Ovary (tissue), 7 donors: ENCODE measurements at regions not wholly inside any gene's neighbourhood (a gene's known extent, or its start where the extent isn't known, plus 50 kb on each side); places are given as distances from the start of the nearest gene placed in this dataset.

ENCODE experiments used
- DNase-seq, 5 donors: peaks; one replicate each; pipeline ENCODE4 v3.0.0-alpha.2; 2019 to 2020
- H3K27ac ChIP-seq, 2 donors: fragments of 200-600 bp; one replicate each; pipeline versions ENCODE4 v1.5.1 to v1.8.0; 2019 to 2022
- H3K27me3 ChIP-seq: fragments of 200-600 bp; one replicate; pipeline ENCODE4 v1.8.0; 2022
- H3K36me3 ChIP-seq: fragments of 200-600 bp; sonication (generic); one replicate; pipeline ENCODE4 v1.5.1; 2019
- H3K4me1 ChIP-seq: one replicate; pipeline ENCODE4 v1.8.1; 2013; ENCODE audit warnings: mild to moderate bottlenecking, moderate library complexity; ENCODE audit not compliant: insufficient read depth
- H3K4me3 ChIP-seq: fragments of 200-600 bp; sonication (generic); one replicate; pipeline ENCODE4 v1.5.1; 2017
- H3K9me3 ChIP-seq, 2 donors: fragments of 200-600 bp in 1 of 2; sonication (generic) in 1 of 2; one replicate each; pipeline versions ENCODE4 v1.5.1 to v1.8.1; 2013 to 2019; ENCODE audit warnings: mild to moderate bottlenecking in 1 of 2, moderate library complexity in 1 of 2
- CTCF ChIP-seq, 3 donors: fragments of 450-650 bp in 2 of 3; fragments of 200-600 bp in 1 of 3; IDR thresholded peaks; one replicate each; pipeline versions ENCODE4 v1.5.1 to v1.8.0; 2016 to 2022; ENCODE audit warnings: antibody characterized with exemption in 3 of 3, mild to moderate bottlenecking in 1 of 3
- EP300 ChIP-seq: sonication (generic); formaldehyde crosslinking; IDR thresholded peaks from one replicate; pipeline ENCODE4 v1.6.1; 2017; ENCODE audit warnings: antibody characterized with exemption
- POLR2A ChIP-seq: fragments of 450-650 bp; IDR thresholded peaks from one replicate; pipeline ENCODE4 v1.6.1; 2017; ENCODE audit warnings: antibody characterized with exemption, mild to moderate bottlenecking, moderate library complexity
- WGBS, 3 donors: extraction: QIAGEN DNeasy Blood & Tissue Kit in 1 of 3; methylation state at CpG; one replicate each; pipeline versions ENCODE4 v1.1.5 to v1.1.7; 2013 to 2017; 5-methylcytosine and 5-hydroxymethylcytosine counted together
- intact Hi-C, 4 donors: fragments of 100-400 bp; cut with DNase I; formaldehyde crosslinking; loops; one replicate each; pipeline versions ENCODE4 v1.11.0 to v1.15.1; 2022 to 2023
- donor health status: DM: no; HTN: no; CAD: no; lungs with moderate emphysema.
- donor health status: DM: no; HTN: no; CAD: no.
- donor health status: Bipolar disorder and iron deficiency.
- donor health status: DM: no; HTN: no; CAD: no.
- donor health status: DM: yes; HTN: yes; CAD: no.

- H3K4me3 ChIP-seq, result no peak overlapping the region
- DNase-seq, result no peak
- no peak for TF ChIP-seq POLR2A
- TF ChIP-seq EP300, result no peak
- no peak for TF ChIP-seq CTCF (IDR thresholded peaks at IDR 0.05)
- no peaks in the 10 kb centered on the region for H3K9me3 ChIP-seq
- no peaks in the 10 kb centered on the region for H3K4me1 ChIP-seq
- H3K27me3 ChIP-seq, result no peaks in the 10 kb centered on the region
- WGBS, 3 donors, result 74 to 85% (median 84%) methylated on average over 4 of the region's 4 CpGs
- no peaks in the 10 kb centered on the region for H3K36me3 ChIP-seq
- no peak overlapping the region for H3K27ac ChIP-seq
- intact Hi-C loops, result no loop called here
Observed at GRCh38 chr14:88064841-88065240, 59.9 kb downstream of the GPR65 start.

- TF ChIP-seq EP300, result no peak
- TF ChIP-seq CTCF (IDR thresholded peaks at IDR 0.05), result no peak
- TF ChIP-seq POLR2A, result no peak
- Histone ChIP-seq H3K27me3 (no peaks in the 10 kb centered on the region), H3K9me3 (no peaks in the 10 kb centered on the region), H3K4me1 (no peaks in the 10 kb centered on the region), H3K36me3 (no peaks in the 10 kb centered on the region), H3K4me3 (no peak overlapping the region), H3K27ac (no peak overlapping the region)
- 85 to 86% (median 86%) methylated on average over 1 of the region's 1 CpG for WGBS, 3 donors
- no peak for DNase-seq
- intact Hi-C loops, result no loop called here
Observed at GRCh38 chr14:88069677-88070076, 64.7 kb downstream of the GPR65 start.

GRCh38 chr14:88075269-88075981 is 70.5 kb downstream of the GPR65 start:
- TF ChIP-seq POLR2A (no peak), CTCF (IDR thresholded peaks at IDR 0.05) (no peak)
- Histone ChIP-seq H3K27me3 (no peaks in the 10 kb centered on the region), H3K9me3 (no peaks in the 10 kb centered on the region), H3K27ac (no peak overlapping the region), H3K36me3 (no peaks in the 10 kb centered on the region), H3K4me3 (no peak overlapping the region), H3K4me1 (no peaks in the 10 kb centered on the region)
- DNase-seq, result no peak
- intact Hi-C loops, result no loop called here
- WGBS, 3 donors, result 81 to 87% (median 83%) methylated on average over 4 of the region's 4 CpGs

GRCh38 chr14:88078525-88078924 is 73.6 kb downstream of the GPR65 start:
- WGBS, 3 donors, result 69 to 91% (median 86%) methylated on average over 1 of the region's 1 CpG
- intact Hi-C loops, result no loop called here
- Histone ChIP-seq H3K36me3 (no peaks in the 10 kb centered on the region), H3K27ac (no peak overlapping the region), H3K27me3 (no peaks in the 10 kb centered on the region), H3K4me3 (no peak overlapping the region), H3K9me3 (no peaks in the 10 kb centered on the region), H3K4me1 (no peaks in the 10 kb centered on the region)
- DNase-seq, result no peak
- TF ChIP-seq CTCF (IDR thresholded peaks at IDR 0.05) (no peak), POLR2A (no peak), EP300 (no peak)
